Ishikawa (cell line): ENCODE measurements at regions not wholly inside any gene's neighbourhood (a gene's known extent, or its start where the extent isn't known, plus 50 kb on each side); places are given as distances from the start of the nearest gene placed in this dataset.

ENCODE experiments used
- CEBPB ChIP-seq: IDR thresholded peaks from 2 replicates; pipeline ENCODE4 v1.6.1; 2012
- CREB1 ChIP-seq: IDR thresholded peaks from 2 replicates; pipeline ENCODE4 v1.6.1; 2012; ENCODE audit warnings: low read depth
- EGR1 ChIP-seq: IDR thresholded peaks from 2 replicates; pipeline ENCODE4 v1.6.1; 2012
- EP300 ChIP-seq: IDR thresholded peaks from 2 replicates; pipeline ENCODE4 v1.6.1; 2012; ENCODE audit warnings: borderline replicate concordance
- FOXM1 ChIP-seq: IDR thresholded peaks from 2 replicates; pipeline ENCODE4 v1.6.1; 2012; ENCODE audit warnings: low read depth, borderline replicate concordance
- MAX ChIP-seq: IDR thresholded peaks from 2 replicates; pipeline ENCODE4 v1.6.1; 2012
- NFIC ChIP-seq: IDR thresholded peaks from 2 replicates; pipeline ENCODE4 v1.6.1; 2012
- RAD21 ChIP-seq: IDR thresholded peaks from 2 replicates; pipeline ENCODE4 v1.6.1; 2012; ENCODE audit warnings: low read depth
- REST ChIP-seq: IDR thresholded peaks from 2 replicates; pipeline ENCODE4 v1.6.1; 2012; ENCODE audit warnings: low read depth, mild to moderate bottlenecking
- TAF1 ChIP-seq: IDR thresholded peaks from 2 replicates; pipeline ENCODE4 v1.6.1; 2012; ENCODE audit warnings: low read depth, mild to moderate bottlenecking
- TCF12 ChIP-seq: IDR thresholded peaks from 2 replicates; pipeline ENCODE4 v1.6.1; 2012; ENCODE audit warnings: low read depth
- TEAD4 ChIP-seq: IDR thresholded peaks from 2 replicates; pipeline ENCODE4 v1.6.1; 2012
- USF1 ChIP-seq: IDR thresholded peaks from 2 replicates; pipeline ENCODE4 v1.6.1; 2012
- YY1 ChIP-seq: IDR thresholded peaks from 2 replicates; pipeline ENCODE4 v1.6.1; 2012; ENCODE audit warnings: low read depth
- ZBTB7A ChIP-seq: IDR thresholded peaks from 2 replicates; pipeline ENCODE4 v1.6.1; 2012; ENCODE audit warnings: low read depth

GRCh38 chr4:179110356-179110755 lies 1668.1 kb upstream of the AGA start:
- TF ChIP-seq RAD21 (no peak), FOXM1 (no peak), EGR1 (no peak), CEBPB (no peak), MAX (no peak), TAF1 (no peak), TEAD4 (no peak), NFIC (no peak)

- no peak for TF ChIP-seq REST
- TF ChIP-seq EP300 = no peak
- TF ChIP-seq MAX = no peak
- no peak for TF ChIP-seq TCF12
- TF ChIP-seq RAD21 = no peak
- no peak for TF ChIP-seq USF1
- TF ChIP-seq YY1 = no peak
- no peak for TF ChIP-seq EGR1
- TF ChIP-seq ZBTB7A = no peak
- no peak for TF ChIP-seq TAF1
- no peak for TF ChIP-seq CREB1
- no peak for TF ChIP-seq TEAD4
- TF ChIP-seq NFIC = no peak
These were observed 1668.6 kb upstream of the AGA start for GRCh38 chr4:179110816-179111215.

- TF ChIP-seq EP300 (no peak), TAF1 (no peak), CEBPB (no peak), CREB1 (no peak), REST (no peak), FOXM1 (no peak), TCF12 (no peak), USF1 (no peak), RAD21 (no peak), MAX (no peak), TEAD4 (no peak), YY1 (no peak), EGR1 (no peak), NFIC (no peak)
These were observed 1670.4 kb upstream of the AGA start for GRCh38 chr4:179112441-179113170.

GRCh38 chr4:179114615-179115014 lies 1672.4 kb upstream of the AGA start:
- TF ChIP-seq EP300 = no peak
- no peak for TF ChIP-seq TEAD4
- TF ChIP-seq REST = peak; percentile 68
- TF ChIP-seq EGR1 = no peak
